HEK293 (cell line): ENCODE measurements at regions not wholly inside any gene's neighbourhood (a gene's known extent, or its start where the extent isn't known, plus 50 kb on each side); places are given as distances from the start of the nearest gene placed in this dataset.

Source experiments
- CTCF ChIA-PET: fragments of 350-600 bp; formaldehyde crosslinking; extraction: SDS; loops from one replicate; lab custom pipeline; 2021; ENCODE audit warnings: antibody characterized with exemption; lab: Yijun Ruan, JAX
- POLR2A ChIA-PET: fragments of 300-600 bp; formaldehyde crosslinking; extraction: SDS; loops from one replicate; lab custom pipeline; 2020; ENCODE audit warnings: antibody characterized with exemption, inconsistent platforms; lab: Yijun Ruan, JAX
- H3K27ac ChIP-seq: fragments of 200-500 bp; sonication (Bioruptor generic); 2 replicates; pipeline ENCODE4 v1.5.1; 2014; ENCODE audit warnings: low read depth, low read length, control low read depth, inconsistent platforms; ENCODE audit errors: extremely low read depth
- H3K36me3 ChIP-seq, 2 experiments: fragments of 200-500 bp in 1 of 2; sonication (Bioruptor generic) in 1 of 2; 1 replicate in 1 of 2; 2 replicates in 1 of 2; pipeline ENCODE4 v1.5.1; 2014 to 2017; ENCODE audit warnings: inconsistent platforms in 2 of 2, low read length in 2 of 2; ENCODE audit not compliant: control insufficient read depth in 2 of 2, insufficient read depth in 1 of 2
- H3K4me1 ChIP-seq: fragments of 200-500 bp; sonication (Bioruptor generic); 2 replicates; pipeline ENCODE4 v1.5.1; 2014; ENCODE audit warnings: mild to moderate bottlenecking, low read length, inconsistent platforms; ENCODE audit not compliant: control insufficient read depth, insufficient read depth
- H3K4me3 ChIP-seq: 2 replicates; pipeline ENCODE4 v1.5.1; 2011; ENCODE audit warnings: low read depth, mild to moderate bottlenecking, control low read depth, low read length, moderate library complexity
- H3K9me3 ChIP-seq: fragments of 200-500 bp; sonication (Bioruptor generic); 2 replicates; pipeline ENCODE4 v1.5.1; 2014; ENCODE audit warnings: low read depth, low read length, inconsistent platforms; ENCODE audit not compliant: control insufficient read depth, insufficient read depth
- EGR2 ChIP-seq: fragments of 450-650 bp; formaldehyde crosslinking; IDR thresholded peaks from 2 replicates; pipeline ENCODE4 v1.5.1; 2016; ENCODE audit warnings: low read depth, missing biosample characterization, missing genetic modification characterization
- MYNN ChIP-seq: fragments of 450-650 bp; formaldehyde crosslinking; IDR thresholded peaks from 2 replicates; pipeline ENCODE4 v1.5.1; 2016; ENCODE audit warnings: missing biosample characterization, missing genetic modification characterization, borderline replicate concordance
- MZF1 ChIP-seq: fragments of 450-650 bp; formaldehyde crosslinking; IDR thresholded peaks from 2 replicates; pipeline ENCODE4 v1.5.1; 2017; ENCODE audit warnings: missing biosample characterization, missing genetic modification characterization, borderline replicate concordance
- OSR2 ChIP-seq: fragments of 450-650 bp; formaldehyde crosslinking; IDR thresholded peaks from 2 replicates; pipeline ENCODE4 v1.5.1; 2016; ENCODE audit warnings: missing biosample characterization, missing genetic modification characterization
- SP2 ChIP-seq: fragments of 450-650 bp; formaldehyde crosslinking; IDR thresholded peaks from 2 replicates; pipeline ENCODE4 v1.5.1; 2016; ENCODE audit warnings: missing biosample characterization, missing genetic modification characterization
- ZBTB17 ChIP-seq: fragments of 450-650 bp; formaldehyde crosslinking; IDR thresholded peaks from 2 replicates; pipeline ENCODE4 v1.5.1; 2016; ENCODE audit warnings: missing biosample characterization, missing genetic modification characterization
- ZBTB49 ChIP-seq: fragments of 450-650 bp; formaldehyde crosslinking; IDR thresholded peaks from 2 replicates; pipeline ENCODE4 v1.5.1; 2016; ENCODE audit warnings: missing biosample characterization, missing genetic modification characterization, low read depth
- ZNF140 ChIP-seq: fragments of 450-650 bp; formaldehyde crosslinking; IDR thresholded peaks from 2 replicates; pipeline ENCODE4 v1.5.1; 2016; ENCODE audit warnings: missing biosample characterization, missing genetic modification characterization
- ZNF214 ChIP-seq: fragments of 450-650 bp; formaldehyde crosslinking; IDR thresholded peaks from 2 replicates; pipeline ENCODE4 v1.5.1; 2017; ENCODE audit warnings: missing biosample characterization, mild to moderate bottlenecking, missing genetic modification characterization, borderline replicate concordance
- ZNF292 ChIP-seq: fragments of 450-650 bp; formaldehyde crosslinking; IDR thresholded peaks from 2 replicates; pipeline ENCODE4 v1.5.1; 2016; ENCODE audit warnings: low read depth, missing biosample characterization, missing genetic modification characterization, borderline replicate concordance
- ZNF394 ChIP-seq: fragments of 450-650 bp; formaldehyde crosslinking; IDR thresholded peaks from 2 replicates; pipeline ENCODE4 v1.5.1; 2016; ENCODE audit warnings: missing biosample characterization, missing genetic modification characterization, mild to moderate bottlenecking, moderate library complexity, borderline replicate concordance
- ZNF398 ChIP-seq: fragments of 450-650 bp; formaldehyde crosslinking; IDR thresholded peaks from 2 replicates; pipeline ENCODE4 v1.5.1; 2017; ENCODE audit warnings: missing biosample characterization, missing genetic modification characterization
- ZNF48 ChIP-seq: fragments of 450-650 bp; formaldehyde crosslinking; IDR thresholded peaks from 2 replicates; pipeline ENCODE4 v1.5.1; 2016; ENCODE audit warnings: missing biosample characterization, missing genetic modification characterization
- ZNF510 ChIP-seq: fragments of 450-650 bp; formaldehyde crosslinking; IDR thresholded peaks from 2 replicates; pipeline ENCODE4 v1.5.1; 2018; ENCODE audit warnings: mild to moderate bottlenecking, missing genetic modification characterization, missing biosample characterization; ENCODE audit not compliant: insufficient replicate concordance
- ZNF558 ChIP-seq: fragments of 450-650 bp; formaldehyde crosslinking; IDR thresholded peaks from 2 replicates; pipeline ENCODE4 v1.5.1; 2016; ENCODE audit warnings: missing biosample characterization, missing genetic modification characterization
- ZNF610 ChIP-seq: fragments of 450-650 bp; formaldehyde crosslinking; IDR thresholded peaks from 2 replicates; pipeline ENCODE4 v1.5.1; 2016; ENCODE audit warnings: missing biosample characterization, missing genetic modification characterization, borderline replicate concordance
- ZNF692 ChIP-seq: fragments of 450-650 bp; formaldehyde crosslinking; IDR thresholded peaks from 2 replicates; pipeline ENCODE4 v1.5.1; 2016; ENCODE audit warnings: missing biosample characterization, missing genetic modification characterization
- ZNF707 ChIP-seq: fragments of 450-650 bp; formaldehyde crosslinking; IDR thresholded peaks from 2 replicates; pipeline ENCODE4 v1.5.1; 2016; ENCODE audit warnings: missing biosample characterization, missing genetic modification characterization
- ZNF791 ChIP-seq: fragments of 450-650 bp; formaldehyde crosslinking; IDR thresholded peaks from 2 replicates; pipeline ENCODE4 v1.5.1; 2016; ENCODE audit warnings: missing biosample characterization, missing genetic modification characterization
- ZSCAN23 ChIP-seq: fragments of 450-650 bp; formaldehyde crosslinking; IDR thresholded peaks from 2 replicates; pipeline ENCODE4 v1.5.1; 2016; ENCODE audit warnings: missing biosample characterization, missing genetic modification characterization
- ZSCAN30 ChIP-seq: fragments of 450-650 bp; IDR thresholded peaks from 2 replicates; pipeline ENCODE4 v1.5.1; 2018; ENCODE audit warnings: missing biosample characterization, mild to moderate bottlenecking, missing genetic modification characterization, moderate library complexity

DNA sequence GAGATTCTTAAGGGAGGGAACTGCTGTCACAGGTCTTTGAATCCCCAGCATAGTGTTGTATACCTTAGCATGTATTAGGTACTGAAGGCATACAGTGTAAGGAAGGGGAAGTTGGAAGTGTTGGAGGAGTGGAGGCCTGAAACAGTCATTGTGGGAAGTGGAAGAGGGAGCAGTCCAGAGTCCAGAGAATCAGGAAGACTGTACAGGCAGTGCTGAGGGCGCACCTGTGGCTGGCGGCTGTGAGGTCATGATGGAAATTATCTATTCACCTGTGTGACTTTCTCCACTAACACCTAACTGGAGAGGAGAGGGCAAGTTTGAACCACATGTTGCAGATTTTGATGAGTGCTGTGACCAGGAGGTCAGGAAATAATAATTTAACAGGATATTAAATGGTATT lies 119.7 kb upstream of the NIPBL start (continued):
- TF ChIP-seq ZNF692 (no peak), ZSCAN30 (tag by site-specific recombination) (no peak), ZNF558 (tag by site-specific recombination) (no peak), ZNF140 (tag by site-specific recombination) (no peak), ZNF394 (no peak), ZNF707 (no peak), ZNF791 (tag by site-specific recombination) (no peak), SP2 (tag by site-specific recombination) (no peak), MZF1 (no peak), ZNF48 (no peak), ZNF510 (no peak), ZNF610 (tag by site-specific recombination) (no peak), ZBTB49 (tag by site-specific recombination) (no peak)

- no peak for TF ChIP-seq ZNF398 (tag by site-specific recombination)
- TF ChIP-seq ZBTB17 (tag by site-specific recombination): no peak
- no peak for TF ChIP-seq OSR2 (tag by site-specific recombination)
- TF ChIP-seq EGR2 (tag by site-specific recombination): no peak
- TF ChIP-seq ZNF214: no peak
- TF ChIP-seq ZNF292 (tag by site-specific recombination): no peak
- no peak for TF ChIP-seq ZSCAN23 (tag by site-specific recombination)
- no peak for TF ChIP-seq MYNN (tag by site-specific recombination)
- TF ChIP-seq, all 188 proteins: peak for 0
These were observed 117.5 kb upstream of the NIPBL start for GRCh38 chr5:36759117-36759516.

More at GRCh38 chr5:36759117-36759516, 117.5 kb upstream of the NIPBL start:
- POLR2A ChIA-PET: no interaction called here
- Histone ChIP-seq H3K9me3 (no peaks in the 10 kb centered on the region), H3K4me3 (no peak overlapping the region), H3K4me1 (no peaks in the 10 kb centered on the region), H3K36me3 (no peaks in the 10 kb centered on the region), H3K27ac (no peak overlapping the region)
- CTCF ChIA-PET: interaction anchor here (1.2 kb wide), 1 partner anchor 19 kb away, joined by 3 read pairs; no protein-coding TSS in a partner anchor
